Stromal cell of bone marrow (primary cell): ENCODE measurements at regions not wholly inside any gene's neighbourhood (a gene's known extent, or its start where the extent isn't known, plus 50 kb on each side); places are given as distances from the start of the nearest gene placed in this dataset.

ENCODE experiments used
- DNase-seq: peaks from one replicate; pipeline ENCODE4 v3.0.0-alpha.2; 2012; ENCODE audit warnings: low read depth

DNA sequence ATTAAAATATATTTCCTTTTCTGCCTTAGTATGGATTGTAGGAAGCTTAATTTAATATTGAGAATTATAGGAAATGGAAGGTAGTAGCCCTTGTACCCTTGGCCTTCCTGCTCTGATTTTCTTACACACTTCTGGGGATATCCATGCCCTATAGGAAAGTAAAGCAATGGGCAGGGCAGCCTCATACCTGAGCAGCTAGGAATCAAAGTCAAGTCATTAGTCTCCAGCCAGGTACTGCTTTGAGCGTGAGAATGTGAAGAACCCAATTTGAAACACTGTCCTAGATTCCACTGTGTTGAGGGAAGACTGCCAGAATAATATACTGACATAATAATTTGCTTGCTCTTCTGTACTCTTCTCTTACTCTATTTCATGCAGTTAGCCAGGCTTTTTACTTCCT, 51.0 kb upstream of the L3MBTL3 start:
- no peak for DNase-seq

DNA sequence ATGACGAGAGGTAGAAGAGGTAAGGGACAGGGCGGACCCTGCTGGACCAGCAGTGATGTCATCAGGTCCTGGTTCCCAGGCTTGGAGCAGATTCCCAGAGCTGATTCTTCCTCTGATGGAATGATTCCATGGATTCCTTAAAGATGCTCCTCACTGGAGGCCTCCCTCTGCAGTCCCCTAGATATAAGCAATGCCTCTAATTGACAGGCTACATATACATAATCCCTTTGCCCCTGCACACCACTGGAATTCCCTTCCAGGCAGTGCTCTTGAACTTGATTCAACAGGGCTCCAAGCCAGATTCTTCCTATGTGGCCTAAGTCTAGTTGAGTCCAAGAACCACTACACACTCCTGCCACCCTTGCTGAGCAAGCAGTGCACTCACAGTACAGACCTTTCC, 52.3 kb upstream of the L3MBTL3 start:
- DNase-seq: no peak

DNA sequence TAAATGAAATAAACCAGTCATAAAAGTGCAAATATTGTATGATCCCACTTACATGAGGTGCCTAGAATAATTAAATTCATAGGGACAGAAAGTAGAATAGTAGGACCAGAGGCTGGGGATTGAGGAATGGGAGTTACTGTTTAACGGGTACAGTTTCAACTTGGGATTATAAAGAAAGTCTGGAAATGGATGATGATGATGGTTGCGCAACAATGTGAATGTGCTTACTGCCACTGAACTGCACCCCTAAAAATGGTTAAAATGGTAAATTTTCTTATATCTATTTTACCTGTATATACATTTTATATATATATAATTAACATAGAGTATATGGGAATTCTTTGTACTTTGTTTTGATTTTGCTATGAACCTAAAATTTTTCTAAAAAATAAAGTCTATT, 53.3 kb upstream of the L3MBTL3 start:
- no peak for DNase-seq

DNA sequence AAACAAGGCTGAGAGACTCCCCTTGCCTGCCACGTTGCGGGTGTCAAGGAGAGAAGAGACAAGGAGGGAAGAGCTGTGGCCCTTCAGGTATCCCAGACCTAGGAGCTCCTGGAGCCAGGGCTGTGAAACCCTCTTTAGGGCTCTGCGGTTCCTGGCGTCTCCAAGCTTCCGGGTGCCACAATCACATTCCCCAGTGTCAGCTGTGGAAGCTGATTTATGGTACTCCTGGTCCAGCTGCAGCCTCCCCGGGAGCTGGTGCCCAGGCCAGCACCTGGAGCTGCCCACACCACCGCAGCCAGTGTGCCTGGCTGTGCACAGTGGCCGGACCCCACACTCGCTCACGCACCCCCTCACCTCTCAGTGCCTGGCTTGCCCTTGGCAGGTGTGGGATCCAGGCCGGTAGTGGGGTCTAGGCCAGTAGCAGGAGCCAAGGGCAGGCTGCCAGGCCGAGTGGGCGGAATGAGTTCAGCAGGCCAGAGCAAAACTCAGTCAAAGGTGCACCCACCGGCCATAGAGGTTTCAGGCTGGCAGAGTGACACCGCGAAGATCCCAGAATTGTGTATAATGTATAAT, 58.9 kb upstream of the L3MBTL3 start:
- no peak for DNase-seq

DNA sequence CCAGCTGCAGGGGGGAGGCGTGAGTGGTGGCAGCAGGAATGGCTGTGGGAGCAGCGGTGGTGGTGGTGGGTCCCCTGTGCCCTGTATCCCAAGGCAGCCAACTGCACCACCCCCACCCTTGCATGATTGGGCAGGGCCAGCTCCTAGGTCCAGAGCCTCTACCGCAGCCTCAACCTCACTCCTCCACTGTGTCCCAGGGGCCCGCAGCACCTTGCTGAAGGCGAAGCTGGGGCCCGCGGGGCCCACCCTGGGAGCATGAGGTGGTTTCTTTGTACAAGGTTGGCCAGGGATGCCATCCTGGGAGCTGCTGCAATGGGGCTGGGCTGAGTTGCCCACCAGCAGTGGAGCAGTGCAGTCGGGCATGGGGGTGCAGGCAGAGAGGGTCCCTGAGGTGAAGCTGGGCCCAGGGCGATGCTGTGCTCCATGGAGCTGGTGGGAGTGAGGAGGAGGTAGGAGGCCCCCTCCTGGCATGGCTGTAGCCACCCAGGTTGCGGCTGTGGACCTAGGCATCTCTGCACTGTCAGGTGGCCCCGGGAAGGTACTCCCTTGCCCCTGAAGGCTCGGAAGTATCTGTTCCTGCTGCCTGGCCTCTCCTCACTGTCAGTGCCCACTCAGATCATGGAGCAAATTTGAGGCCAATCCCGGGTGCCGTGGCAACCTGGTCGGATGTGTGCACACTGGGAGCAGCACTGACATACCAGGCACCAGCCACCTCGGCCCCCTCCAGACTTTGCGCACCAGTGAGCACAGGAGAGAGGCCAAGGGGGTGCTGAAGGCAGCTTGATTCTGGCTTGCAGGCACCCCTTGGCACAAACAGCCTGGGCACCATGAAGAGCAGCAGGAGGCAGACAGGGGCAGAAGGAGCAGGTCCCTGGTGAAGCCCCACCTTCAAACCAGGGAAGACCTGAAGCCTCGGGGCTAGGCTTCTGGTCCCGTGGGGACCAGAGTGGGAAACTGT, 60.2 kb upstream of the L3MBTL3 start:
- no peak for DNase-seq

DNA sequence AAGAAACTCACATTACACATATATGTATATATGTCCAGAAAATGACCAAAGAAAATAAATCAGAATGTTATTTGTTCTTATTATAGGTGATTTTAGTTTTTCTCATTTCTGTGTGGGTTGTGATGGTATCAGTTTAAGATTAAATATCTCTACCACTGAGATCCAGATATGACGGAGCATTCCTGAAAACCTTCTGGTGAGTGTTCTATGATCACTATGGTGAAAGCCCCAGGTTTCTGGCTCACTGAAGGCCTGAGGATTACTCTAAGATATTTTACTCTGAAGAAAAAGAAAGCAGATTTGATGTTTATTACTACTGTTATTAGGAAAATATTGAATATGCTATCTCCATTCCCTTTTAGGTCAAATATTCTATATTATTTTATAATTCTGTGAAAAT, 62.8 kb upstream of the L3MBTL3 start:
- no peak for DNase-seq

DNA sequence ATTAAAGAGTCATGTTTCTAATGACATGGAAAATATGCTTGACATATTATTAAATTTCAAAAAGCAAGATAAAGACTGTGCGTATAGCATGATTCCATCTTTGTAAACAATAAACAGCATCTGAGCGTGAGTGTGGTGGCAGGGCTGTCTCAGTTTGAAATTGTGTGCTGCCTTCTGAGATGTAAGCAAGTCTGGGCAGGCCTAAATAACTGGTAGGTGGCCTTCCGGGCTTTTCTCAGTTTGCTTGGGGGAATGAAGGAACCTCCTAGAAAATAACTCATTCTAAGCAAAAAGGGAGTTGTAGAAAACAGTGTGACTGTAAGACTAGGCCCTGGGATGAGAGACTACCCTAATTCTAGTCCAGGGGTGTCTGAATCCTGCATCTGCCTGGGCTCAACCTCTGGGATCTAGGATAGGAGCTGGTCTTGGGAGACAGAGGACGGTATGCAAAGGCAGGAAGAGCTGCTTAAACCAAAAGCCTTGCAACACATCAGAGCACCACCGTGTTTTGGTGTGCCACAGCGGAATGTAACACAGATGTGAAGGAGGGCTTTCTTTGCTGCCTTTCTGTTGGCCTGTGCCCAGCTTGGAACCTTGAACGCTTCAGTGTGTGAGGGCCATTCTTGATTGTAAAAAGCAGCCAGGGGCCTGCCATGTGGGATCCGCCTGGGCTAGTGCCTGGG, 63.5 kb upstream of the L3MBTL3 start:
- no peak for DNase-seq

DNA sequence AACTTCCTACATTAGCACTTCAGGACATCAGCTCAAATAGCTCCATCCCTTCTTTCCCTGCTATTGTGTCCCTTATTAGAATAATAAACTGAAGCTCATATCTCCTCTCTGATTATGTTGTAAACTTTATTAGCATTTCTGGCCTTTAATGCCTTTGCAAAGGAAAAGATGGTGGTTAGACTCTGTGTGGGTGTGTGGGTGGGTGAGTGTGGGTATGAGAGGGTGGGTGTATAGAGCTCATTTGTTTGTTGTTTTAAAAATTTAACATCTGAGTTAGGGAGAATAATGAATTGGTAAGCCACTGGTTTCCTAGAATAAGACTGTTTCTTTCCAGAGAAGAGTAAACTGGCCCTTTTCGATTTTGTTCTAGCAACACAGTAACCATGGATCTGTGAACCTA, 70.6 kb upstream of the L3MBTL3 start:
- DNase-seq: no peak

DNA sequence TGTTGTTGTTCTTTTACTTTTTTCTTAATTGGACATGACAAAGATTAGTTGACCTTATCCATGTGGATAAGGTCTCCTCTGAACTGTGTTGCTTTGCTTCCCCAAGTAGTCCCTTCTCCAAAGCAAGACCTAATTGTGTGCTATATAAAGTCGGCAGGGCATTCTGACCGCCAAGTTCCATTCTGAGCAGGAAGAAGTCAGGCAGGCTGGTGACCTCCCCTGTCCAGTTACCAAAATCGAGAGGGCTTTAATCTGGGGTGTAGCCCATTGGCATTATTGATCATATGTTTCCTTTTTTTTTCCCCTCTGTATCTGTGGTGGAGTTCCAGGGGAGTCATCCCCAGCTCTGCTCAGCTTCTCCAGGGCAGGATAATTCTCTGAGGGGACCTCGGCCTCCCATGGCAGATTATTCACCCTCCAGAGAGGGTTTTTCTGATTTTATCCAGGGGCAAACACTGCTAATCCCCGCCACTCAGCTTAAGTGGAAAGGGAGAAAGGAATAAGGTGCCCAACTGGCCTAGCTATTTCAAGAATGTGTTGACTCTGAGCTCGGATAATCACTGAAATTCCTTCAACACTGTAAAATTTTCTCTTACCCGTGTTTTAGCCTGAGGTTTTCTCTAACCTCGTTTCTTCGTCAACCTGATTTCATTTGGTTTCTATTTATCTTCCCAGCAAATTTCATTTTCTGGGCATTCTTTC, 71.8 kb upstream of the L3MBTL3 start:
- DNase-seq: no peak

DNA sequence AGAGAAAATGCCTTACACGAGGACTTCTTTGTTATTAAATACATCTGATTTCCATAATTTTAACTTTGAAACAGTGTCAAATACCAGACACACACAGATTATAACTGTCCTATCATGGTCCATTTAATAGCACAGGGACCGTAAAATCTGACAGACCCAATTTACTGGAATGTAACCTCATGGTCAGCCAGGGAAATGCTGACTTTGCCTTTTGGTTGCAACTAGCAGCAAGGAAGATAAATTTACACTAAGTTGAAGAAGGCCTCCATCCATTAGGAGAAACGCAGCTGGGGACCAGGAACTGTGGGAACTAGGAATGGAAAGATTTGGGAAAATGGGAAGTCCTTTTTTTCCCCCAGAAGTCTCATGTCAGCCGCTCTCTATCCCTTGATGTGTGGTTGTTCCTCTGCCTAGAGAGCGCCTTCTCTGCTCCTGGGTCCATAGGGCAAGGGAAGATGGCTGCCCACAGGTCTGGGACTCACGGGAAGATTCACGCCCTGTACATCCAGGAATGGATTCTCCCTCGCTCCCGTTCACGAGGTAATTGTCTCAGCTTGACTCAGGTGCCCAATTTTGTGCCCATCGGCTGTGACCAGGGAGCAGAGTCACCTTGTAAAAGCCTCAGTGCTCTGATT, 74.6 kb upstream of the L3MBTL3 start:
- no peak for DNase-seq

DNA sequence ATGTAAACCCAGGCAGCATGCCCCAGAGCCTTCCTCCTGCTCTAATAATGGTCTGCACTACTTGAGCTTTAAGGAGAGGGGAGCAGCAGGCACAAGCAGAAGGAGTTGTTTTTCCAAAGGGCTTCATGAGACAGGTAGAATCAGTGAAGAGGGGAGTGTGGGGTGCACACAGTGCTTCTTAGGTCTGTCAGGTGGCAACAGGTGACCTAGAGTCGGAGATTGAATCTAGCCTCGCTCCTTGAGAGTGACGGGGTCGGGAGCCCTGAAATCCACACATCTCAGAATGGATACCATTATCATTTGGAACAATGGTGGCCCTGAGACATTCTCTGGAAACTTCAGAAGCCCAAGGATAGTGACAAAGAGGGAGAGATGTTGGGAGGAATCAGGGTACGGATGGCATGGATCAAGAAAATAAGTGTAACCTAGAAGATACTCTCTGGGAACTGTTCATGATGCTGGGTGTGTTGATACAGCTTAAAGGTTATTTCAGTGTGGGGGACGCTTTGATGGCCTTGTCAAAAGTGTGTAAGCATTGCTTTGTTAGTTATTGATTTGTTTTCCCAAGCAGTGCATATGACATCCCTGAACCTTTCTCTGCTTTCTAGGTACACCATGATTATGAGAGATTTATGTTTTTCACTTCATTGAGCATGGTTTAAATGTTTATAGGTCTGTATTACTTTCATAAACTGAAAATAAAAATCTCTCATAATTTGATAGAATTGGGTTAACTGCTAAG, 77.8 kb upstream of the L3MBTL3 start:
- no peak for DNase-seq

DNA sequence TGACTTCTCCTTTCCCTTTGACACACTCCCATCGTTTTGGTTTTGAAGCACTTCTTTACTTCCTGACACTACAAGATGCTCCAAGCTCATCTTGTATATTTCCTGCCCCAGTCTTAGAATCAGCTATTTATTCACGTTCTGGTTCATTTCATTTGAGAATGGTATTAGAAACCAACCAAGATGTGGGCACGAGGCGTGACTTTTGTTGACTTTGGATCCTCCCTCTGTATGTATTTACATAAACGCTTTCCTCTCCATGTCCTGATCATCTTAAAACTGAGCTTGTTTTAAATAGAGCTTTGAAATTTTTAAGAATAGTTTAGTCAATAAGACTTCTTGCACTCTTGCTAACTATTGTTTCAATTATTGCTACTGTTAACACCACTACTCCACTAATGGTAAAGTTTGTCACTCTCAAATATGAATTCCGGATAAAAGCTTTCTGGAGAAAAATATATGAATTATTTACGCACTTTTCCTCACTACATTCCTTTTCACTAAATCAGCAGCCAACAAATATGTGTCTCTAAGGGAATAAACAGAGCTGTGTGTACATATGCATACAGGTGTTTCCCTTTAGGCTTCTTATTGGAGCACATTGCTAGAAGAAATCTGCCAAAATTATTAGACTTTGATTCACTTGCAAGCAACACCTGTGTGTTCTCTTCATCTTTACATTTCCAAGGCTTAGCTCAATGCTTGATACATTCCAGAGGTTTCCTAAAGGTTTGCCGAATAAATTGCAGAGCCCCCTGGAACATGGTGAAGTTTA, 77.3 kb upstream of the TMEM244 start:
- DNase-seq: no peak

DNA sequence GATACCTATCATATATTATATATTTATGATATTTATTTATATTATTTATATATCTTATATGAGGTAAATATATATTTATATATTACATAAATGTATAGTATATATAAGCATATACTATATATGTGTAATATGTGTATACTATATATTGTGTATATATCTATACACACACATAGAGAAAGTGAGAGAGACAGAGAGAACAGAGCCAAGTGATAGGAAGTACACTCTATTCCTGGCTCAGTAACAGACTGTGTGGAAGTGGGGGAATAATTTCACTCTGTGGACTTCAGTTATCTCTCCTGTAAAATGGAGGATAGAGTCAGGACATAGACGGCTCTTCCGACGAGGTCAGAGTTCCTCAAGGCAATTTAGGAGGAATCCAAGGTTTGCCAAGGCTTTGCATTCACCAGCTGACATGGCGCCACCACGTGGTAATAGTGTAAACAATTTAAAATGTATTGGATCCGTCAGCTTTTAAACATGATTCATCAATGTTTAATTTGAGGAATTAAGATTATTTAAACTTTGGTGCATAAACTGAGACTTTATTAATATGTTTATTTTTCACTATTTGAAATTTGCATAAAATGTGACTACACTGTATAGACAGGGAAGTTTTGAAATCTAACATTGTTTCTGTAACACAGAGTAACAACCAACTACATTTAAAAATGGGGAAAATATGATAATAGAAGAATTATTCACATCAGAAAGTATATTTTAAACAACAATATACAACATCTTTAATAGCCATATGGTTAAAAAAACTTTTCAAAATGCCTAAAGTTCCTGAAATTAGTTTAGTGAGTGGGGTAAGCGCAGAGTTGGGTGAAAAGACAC, 75.4 kb upstream of the TMEM244 start:
- peak; percentile 48 for DNase-seq

DNA sequence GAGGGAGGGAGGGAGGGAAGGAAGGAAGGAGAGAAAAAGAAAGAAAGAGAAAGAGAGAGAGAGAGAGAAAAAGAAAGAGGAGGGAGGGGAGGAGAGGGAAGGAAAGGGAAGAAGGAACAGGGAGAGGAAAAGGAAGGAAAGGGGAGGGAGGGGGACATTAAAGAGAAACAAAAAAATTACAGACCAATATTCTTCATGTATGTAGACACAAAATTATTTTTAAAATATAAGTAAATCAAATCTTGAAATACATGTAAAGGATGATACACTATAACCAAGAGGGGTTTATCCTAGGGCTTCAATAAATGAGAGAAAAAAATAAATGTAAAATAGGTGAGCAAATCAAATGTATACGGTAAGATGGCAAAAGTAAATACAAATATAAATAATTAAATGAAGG, 71.2 kb upstream of the TMEM244 start:
- DNase-seq: no peak

DNA sequence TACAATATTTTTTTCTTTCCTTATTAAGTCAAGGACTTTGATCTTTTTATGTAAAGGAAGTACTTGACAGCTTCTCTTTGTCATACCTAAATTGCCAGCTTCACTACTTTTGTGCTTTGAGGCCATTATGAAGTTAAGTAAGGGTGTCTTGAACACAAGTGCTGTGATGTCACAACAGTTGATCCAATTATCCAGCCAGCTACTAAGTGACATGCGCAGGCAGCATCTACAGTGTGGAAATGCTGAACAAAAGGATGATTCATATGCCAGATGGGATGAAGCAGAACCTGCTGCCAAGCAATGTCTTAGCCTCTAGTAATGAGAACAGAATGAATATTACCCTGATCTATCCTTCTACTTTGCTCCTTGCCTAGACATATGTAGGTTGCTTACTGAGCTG, 68.3 kb upstream of the TMEM244 start:
- peak; percentile 75 for DNase-seq

DNA sequence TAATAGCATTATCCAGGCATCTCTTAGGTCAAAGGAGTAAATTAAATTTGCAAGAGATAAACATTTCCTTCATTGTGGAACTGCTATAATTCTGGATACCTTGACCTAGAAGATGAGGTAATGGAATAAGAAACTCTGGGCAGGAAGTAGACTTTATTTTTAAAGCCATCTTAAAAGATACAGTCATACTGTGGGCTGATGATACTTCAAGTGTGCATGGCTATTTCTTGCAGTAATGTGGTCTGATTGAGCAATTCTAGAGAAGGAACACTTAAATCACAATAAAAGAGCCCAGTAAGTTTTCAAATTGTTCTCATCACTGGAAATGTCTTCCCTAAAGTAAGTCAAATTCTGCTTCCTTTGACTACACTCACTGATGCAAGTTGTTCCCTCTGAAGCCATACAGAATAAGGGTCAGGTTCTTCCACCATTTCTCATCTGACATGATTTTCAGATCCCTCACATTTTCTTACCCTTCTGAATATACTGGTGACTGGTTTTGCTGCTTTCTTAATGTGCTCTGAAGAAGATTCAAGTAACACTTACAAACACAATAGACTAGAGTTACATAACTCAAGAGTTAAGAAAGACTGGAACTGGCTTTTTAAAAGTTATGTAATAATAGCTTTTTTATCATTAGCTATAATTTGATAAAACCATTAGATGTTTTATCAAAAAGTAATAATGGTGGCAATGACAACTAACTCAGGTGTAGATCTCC, 62.6 kb upstream of the TMEM244 start:
- DNase-seq: peak; percentile 57

DNA sequence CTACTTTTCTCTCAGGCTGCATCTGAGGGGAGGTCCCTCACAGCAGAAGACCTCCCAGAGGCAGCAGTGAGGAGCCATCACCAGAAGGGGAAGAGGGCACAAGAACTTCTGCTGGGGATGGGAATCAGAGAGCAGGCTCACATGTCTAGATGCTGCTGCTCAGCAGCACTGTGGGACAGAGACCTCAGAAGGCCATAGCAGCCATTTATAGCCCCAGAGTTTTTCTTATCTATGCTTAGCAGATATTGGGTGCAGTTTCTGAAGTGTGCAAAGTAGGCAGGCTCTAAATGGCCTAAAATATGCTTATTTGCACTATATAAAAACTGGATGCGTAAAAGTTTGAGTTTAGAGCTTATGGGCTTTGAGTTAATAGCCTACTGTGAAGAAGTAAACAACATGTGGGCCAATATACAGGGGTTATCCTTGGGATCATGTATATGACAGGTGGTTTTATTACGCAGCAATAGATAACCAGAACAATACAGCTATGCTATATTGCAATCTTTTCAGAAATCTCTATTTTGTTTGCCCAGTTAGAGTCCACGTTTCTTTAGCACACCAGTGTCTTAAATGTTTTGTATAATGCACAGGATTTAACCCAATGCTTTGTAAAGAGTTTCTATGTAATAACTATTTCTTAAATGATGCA, 60.2 kb upstream of the TMEM244 start:
- DNase-seq: no peak

DNA sequence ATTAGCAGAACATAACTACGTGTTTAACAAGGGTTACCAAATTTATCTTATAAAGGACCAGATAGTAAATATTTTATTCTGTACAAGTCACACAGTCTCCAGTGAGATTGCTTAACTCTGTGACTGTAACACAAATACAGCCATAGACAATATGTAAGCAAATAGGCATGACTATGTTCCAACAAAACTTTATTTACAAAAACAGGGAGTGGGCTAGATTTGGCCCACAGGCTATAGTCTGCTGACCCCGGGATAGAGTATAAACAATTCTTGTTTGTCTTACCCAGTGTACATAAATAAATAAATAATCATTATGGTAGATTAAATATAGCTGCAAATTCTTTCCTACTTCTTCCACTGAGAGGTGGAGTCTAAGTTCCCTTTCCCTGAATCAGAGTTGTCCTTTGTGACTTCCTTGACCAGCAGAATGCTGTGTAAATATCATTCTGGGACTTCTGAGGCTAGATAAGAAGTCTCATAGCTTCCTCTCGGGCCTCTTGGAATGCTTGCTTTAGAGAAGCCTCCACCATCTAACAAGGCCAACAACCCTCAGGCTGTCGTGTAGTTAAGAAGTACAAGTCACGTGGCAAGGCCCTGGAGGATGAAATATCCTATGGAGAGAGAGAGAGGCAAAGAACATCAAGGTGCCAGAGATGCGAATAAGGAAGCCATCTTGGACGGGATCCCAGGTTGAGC, 59.1 kb upstream of the TMEM244 start:
- no peak for DNase-seq
